Nephron progenitor cell (in vitro differentiated cells): ENCODE measurements at regions not wholly inside any gene's neighbourhood (a gene's known extent, or its start where the extent isn't known, plus 50 kb on each side); places are given as distances from the start of the nearest gene placed in this dataset.

Source experiments
- DNase-seq: peaks from one replicate; pipeline ENCODE4 v3.0.0; 2021
- H3K27ac Mint-ChIP-seq: 2 replicates; pipeline ENCODE4 v1.8.0; 2021; ENCODE audit warnings: mild to moderate bottlenecking, moderate library complexity, mixed read lengths
- H3K27me3 Mint-ChIP-seq: 2 replicates; pipeline ENCODE4 v1.8.0; 2021; ENCODE audit warnings: mild to moderate bottlenecking, low read depth, mixed read lengths; ENCODE audit not compliant: poor library complexity
- H3K36me3 Mint-ChIP-seq: 2 replicates; pipeline ENCODE4 v1.8.0; 2021; ENCODE audit warnings: low read depth, mixed read lengths
- H3K4me1 Mint-ChIP-seq: 2 replicates; pipeline ENCODE4 v1.8.0; 2021; ENCODE audit warnings: mixed read lengths
- H3K4me3 Mint-ChIP-seq: 2 replicates; pipeline ENCODE4 v1.8.0; 2021; ENCODE audit warnings: mild to moderate bottlenecking, moderate library complexity, mixed read lengths
- H3K9me3 Mint-ChIP-seq: 2 replicates; pipeline ENCODE4 v1.8.0; 2021; ENCODE audit warnings: mild to moderate bottlenecking, moderate library complexity, mixed read lengths
- CTCF ChIP-seq: fragments of 200-600 bp; sonication (generic); IDR thresholded peaks from 2 replicates; pipeline ENCODE4 v1.5.0; 2021; ENCODE audit warnings: antibody characterized with exemption

GRCh38 chr4:31349907-31350306 lies 629.7 kb downstream of the PCDH7 start:
- Mint-ChIP-seq H3K9me3 (no peaks in the 10 kb centered on the region), H3K4me1 (peaks cover 19% of the 10 kb centered on the region), H3K36me3 (no peaks in the 10 kb centered on the region), H3K27ac (peak overlapping the region; percentile 4), H3K4me3 (no peak overlapping the region), H3K27me3 (no peaks in the 10 kb centered on the region)
- no peak for TF ChIP-seq CTCF
- no peak for DNase-seq

- H3K4me1 Mint-ChIP-seq = peaks cover 19% of the 10 kb centered on the region
- no peak overlapping the region for H3K4me3 Mint-ChIP-seq
- no peaks in the 10 kb centered on the region for H3K9me3 Mint-ChIP-seq
- H3K27me3 Mint-ChIP-seq = no peaks in the 10 kb centered on the region
- H3K27ac Mint-ChIP-seq = no peak overlapping the region
- TF ChIP-seq CTCF = no peak
- DNase-seq = no peak
- no peaks in the 10 kb centered on the region for H3K36me3 Mint-ChIP-seq
Measured at GRCh38 chr4:31351695-31352094, 631.5 kb downstream of the PCDH7 start.

GRCh38 chr4:31356839-31357238 lies 636.7 kb downstream of the PCDH7 start:
- Mint-ChIP-seq H3K4me3 (no peak overlapping the region), H3K27ac (no peak overlapping the region), H3K4me1 (peaks cover 12% of the 10 kb centered on the region), H3K27me3 (no peaks in the 10 kb centered on the region), H3K9me3 (no peaks in the 10 kb centered on the region), H3K36me3 (no peaks in the 10 kb centered on the region)
- TF ChIP-seq CTCF = no peak
- no peak for DNase-seq

- Mint-ChIP-seq H3K27ac (no peak overlapping the region), H3K4me1 (no peaks in the 10 kb centered on the region), H3K36me3 (no peaks in the 10 kb centered on the region), H3K27me3 (no peaks in the 10 kb centered on the region), H3K9me3 (no peaks in the 10 kb centered on the region), H3K4me3 (no peak overlapping the region)
- no peak for TF ChIP-seq CTCF
- DNase-seq = no peak
Measured at GRCh38 chr4:31360786-31361185, 640.6 kb downstream of the PCDH7 start.

- H3K27me3 Mint-ChIP-seq = no peaks in the 10 kb centered on the region
- no peaks in the 10 kb centered on the region for H3K4me1 Mint-ChIP-seq
- DNase-seq = no peak
- H3K27ac Mint-ChIP-seq = no peak overlapping the region
- no peak overlapping the region for H3K4me3 Mint-ChIP-seq
- no peak for TF ChIP-seq CTCF
- no peaks in the 10 kb centered on the region for H3K9me3 Mint-ChIP-seq
- no peaks in the 10 kb centered on the region for H3K36me3 Mint-ChIP-seq
Measured at GRCh38 chr4:31362756-31363155, 642.6 kb downstream of the PCDH7 start.

- H3K4me3 Mint-ChIP-seq = no peak overlapping the region
- no peaks in the 10 kb centered on the region for H3K4me1 Mint-ChIP-seq
- H3K27ac Mint-ChIP-seq = no peak overlapping the region
- no peak for TF ChIP-seq CTCF
- DNase-seq = no peak
- H3K27me3 Mint-ChIP-seq = peaks cover 4% of the 10 kb centered on the region
- H3K36me3 Mint-ChIP-seq = no peaks in the 10 kb centered on the region
- no peaks in the 10 kb centered on the region for H3K9me3 Mint-ChIP-seq
Measured at GRCh38 chr4:31365006-31365690, 645.0 kb downstream of the PCDH7 start.
